ENCODE measurements at regions not wholly inside any gene's neighbourhood (a gene's known extent, or its start where the extent isn't known, plus 50 kb on each side); places are given as distances from the start of the nearest gene placed in this dataset.
A peak's percentile ranks its signal among the peaks of the same experiment; 100 is the strongest.
"Not testable (repeated sequence)": the region's sequence is repeated elsewhere in the genome, so short reads cannot be mapped to it uniquely, and the experiment has no call there.

DNA sequence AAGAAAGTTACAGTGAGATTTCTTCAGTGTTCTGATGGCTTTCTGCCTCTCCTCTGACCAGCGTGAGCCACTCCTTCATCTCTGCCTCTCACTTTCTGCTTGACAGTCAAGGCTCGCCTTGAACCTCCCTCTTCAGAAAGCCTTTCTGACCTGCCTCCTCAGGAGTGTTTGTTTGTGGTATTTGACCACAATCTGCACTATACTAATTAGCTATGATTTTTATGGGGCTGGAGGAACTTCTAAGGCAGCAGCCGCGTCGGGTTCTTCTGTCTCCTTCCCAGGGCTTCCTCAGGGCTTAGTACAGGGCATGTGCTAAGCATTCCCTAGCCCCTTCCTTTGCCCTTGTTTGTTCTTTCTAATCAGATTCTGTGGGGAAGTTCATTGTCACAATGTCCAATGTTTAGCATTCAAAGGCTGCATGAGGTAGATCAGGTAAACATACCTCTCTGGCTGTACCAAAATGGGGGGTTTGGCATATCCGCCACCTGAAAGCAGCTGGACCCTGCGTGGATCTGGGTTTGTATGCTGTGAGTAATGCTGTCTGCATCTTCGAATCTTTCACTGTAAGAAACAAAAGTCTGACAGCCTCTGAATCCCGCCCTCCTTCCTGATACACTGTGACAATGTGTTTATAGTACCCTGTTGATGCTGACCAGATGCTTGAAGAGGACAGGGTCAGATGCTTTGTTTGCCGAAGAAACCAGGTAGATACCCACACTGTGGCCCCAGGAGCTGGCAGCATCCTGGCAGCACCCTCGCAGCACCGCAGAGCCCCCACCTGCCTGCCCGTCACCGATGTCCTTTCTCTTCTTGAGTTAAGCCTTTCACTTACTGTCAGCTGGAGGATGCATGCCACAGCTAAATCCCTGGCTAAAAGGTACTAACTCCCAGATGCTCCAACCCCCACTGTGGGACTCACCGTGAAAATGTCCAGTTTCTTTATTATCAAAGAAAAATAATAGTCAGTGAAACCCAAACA, 260.8 kb upstream of the HDAC4 start:
- peak; percentile 32 for DNase-seq (ENCODE audit: low spot score)

DNA sequence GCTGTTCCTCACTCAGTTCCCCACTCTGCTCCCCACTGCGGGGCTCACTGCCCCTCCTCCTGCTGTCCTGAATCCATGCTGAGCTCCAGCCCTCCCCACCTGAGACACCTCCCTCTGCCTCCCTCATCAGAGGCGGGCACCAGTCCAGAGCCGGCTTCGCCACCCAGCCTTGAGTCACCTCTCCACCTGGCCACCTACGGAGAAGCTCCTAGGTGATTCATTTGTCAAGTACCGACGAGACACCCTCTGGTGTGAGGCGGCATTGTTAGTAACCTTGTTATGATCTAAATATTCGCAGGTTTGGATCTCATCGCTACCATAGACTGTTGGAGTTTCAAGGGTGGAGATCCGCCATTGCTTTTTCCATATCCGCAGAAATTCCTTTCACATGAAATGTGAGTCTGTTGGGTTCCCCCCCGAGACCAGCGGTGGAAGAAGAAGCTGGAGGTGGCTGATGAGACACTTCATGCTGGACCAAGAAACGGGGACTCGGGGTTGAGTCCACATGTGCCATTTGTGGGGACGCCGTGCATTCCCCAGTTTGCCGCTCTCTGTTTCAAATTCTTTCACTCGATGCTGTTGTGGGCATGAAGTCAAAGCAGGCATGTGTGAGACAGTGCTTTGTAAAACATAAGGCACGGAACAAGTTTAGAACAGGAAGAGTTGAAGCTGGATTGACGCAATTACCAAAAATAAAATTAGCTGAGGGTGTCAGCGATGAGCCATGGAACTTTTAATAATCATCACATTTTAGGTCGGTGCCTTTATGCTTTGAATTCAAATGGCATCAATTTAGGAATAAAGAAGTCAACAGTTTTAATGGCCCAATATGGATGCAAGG, 259.8 kb upstream of the HDAC4 start:
- DNase-seq (ENCODE audit: low spot score): peak; percentile 25

DNA sequence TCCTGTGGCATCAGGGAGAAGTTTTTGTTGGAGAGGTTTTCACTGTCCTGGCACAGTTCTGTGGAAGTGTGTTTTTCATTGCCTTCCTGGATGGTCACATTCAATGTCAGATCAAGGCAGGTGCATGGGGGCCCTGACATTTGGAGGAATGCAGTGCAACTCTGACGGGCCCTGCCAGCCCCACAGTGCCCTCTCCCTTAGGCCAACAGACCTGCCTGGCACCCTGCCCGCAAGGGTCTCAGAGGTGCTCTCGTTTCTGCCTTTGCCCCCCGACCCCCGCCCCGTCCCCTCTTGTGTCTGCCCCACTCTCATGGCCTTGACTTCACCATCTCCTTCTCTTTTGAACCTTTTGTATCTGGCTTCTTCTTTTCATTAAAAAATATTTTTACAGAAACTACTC, 257.2 kb upstream of the HDAC4 start:
- peak; percentile 28 for DNase-seq (ENCODE audit: low spot score)

DNA sequence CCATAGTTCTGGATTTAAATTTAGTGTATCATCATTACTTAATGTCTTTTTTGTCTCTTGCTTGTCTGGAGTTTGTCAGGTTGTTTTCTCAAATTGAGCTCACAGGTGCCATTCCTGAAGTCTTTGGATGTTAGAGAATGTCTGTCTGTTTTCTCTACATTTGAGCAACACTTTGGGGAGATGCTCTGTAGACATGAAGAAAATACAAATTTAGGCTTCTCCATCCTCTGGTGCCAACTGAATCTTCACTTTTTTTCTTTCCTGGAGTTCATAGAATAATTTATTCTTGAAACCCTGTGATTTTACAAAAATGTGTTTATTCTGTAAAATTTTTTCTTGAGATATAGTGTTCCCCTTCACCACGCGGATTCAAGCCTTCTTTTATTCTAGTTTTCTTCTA, 256.4 kb upstream of the HDAC4 start:
- no peak for DNase-seq (ENCODE audit: low spot score)

DNA sequence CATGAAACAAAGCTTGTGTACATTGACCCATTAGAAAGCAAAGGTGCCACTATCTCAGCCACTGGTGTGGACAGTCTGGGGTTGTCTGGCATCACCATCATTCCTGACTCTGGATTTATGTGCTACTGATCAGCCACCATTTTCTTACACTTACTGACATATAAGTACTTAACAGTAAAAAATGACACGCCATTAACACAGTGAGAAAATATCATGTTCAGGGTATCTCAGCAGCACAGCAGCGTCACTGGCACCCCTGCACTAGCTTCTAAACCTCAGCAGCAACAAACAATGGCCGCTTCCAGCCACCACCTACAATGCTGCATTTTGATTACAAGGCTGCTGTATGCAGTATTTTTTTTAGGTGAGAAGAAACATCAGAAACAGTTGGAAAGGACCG, 253.4 kb upstream of the HDAC4 start:
- DNase-seq (ENCODE audit: low spot score): no peak

DNA sequence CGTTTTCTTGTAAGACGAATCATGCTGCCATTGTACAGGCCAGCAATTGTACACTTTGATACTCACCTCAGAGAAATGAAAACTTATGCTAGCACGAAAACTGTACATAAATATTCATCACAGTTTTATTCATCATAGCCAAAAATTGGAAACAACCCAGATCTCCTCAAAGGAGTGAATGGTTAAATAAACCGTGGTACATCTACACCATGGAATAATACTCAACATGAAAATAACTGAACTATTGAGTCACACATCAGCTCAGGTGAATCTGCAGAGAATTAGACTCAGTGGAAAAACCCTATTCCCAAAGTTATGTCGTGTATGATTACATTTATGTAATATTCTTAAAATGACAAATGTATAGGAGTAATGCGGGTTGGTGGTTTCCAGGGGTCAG, 251.0 kb upstream of the HDAC4 start:
- no peak for DNase-seq (ENCODE audit: low spot score)

DNA sequence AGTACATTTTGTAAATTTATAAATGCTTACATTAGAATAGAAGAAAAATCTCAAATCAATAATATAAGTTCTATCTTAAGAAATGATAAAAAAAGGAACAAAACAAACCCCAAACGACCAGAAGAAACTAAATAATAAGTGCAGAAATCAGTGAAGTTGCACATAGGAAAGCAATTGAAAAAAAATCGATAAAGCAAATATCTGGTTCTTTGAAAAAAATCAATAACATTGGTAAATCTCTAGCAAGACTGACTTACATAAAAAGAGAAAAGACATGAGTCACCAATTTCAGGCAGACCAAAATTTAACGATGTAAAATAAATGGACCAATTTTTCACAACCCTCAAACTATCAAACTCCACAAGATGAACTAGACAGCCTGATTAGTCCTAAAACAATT, 249.9 kb upstream of the HDAC4 start:
- DNase-seq (ENCODE audit: low spot score): no peak

DNA sequence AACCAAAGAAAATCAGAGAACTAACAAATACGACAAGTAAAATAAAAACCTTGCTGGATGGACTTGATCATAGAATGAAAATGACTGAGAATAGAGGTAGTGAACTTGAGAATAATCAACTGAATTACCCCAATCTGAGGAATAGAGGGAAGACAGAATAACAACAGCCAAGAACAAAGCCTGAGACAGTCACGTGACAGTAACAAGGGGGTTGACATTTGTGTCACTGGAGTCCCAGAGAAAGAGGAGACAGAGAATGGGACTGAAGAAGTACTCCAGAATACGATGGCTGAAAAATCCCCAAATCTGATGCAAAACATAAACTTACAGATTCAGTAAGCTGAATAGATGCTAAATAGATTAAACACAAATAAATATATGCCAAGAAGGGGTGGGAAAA, 248.5 kb upstream of the HDAC4 start:
- no peak for DNase-seq (ENCODE audit: low spot score)

DNA sequence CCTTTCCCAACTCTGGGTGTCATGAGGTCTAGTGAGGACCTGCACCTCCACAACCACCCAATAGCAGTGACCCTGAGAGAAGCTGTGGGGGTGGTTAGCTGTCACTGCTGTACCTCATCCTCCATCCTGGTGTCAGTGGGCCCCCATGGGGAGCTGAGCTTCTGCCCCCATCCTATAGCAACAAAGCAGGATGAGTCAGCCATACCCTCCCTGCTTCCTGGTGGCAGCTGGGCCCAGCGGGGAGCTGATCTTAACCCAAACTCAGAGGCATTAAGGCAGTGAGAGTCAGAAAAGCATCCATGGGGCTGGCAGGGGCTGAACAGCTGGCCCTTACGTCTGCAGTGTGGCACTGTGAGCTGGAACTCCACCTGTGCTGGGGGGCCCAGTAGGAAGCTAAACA, 247.8 kb upstream of the HDAC4 start:
- no peak for DNase-seq (ENCODE audit: low spot score)

DNA sequence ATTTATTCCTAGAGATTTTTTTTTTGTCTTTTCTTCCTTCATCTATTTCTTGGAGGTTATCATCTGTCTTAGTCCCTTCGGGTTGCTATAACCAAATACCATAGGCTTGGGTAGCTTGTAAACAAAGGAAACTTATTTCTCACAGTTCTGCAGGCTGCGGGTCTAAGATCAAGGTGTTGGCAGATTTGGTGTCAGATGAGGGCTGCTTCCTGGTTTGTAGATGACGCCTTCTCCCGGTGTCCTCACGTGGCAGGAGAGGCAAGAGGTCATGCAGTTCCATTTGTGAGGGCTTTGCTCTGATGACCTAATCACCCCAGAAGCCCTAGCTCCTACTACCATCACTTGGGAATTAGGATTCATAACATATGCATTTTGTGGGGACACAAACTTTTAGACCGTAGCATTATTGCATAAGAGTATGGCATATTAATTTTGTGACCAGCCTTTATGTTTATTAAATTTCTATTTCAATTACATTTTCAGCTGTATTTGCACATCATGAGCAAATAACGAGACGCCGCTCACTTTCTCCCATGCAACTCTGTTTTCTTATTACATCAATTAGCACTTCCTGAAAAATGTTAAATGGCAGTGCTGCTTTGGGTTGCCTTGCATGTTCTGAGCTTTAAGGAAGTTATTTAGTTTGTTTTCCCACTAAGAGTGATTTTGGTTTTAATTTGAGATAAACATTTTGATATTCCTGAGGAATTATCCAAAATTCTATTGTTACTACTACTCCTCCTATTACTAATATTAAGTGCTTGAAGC, 246.4 kb upstream of the HDAC4 start:
- no peak for DNase-seq (ENCODE audit: low spot score)

DNA sequence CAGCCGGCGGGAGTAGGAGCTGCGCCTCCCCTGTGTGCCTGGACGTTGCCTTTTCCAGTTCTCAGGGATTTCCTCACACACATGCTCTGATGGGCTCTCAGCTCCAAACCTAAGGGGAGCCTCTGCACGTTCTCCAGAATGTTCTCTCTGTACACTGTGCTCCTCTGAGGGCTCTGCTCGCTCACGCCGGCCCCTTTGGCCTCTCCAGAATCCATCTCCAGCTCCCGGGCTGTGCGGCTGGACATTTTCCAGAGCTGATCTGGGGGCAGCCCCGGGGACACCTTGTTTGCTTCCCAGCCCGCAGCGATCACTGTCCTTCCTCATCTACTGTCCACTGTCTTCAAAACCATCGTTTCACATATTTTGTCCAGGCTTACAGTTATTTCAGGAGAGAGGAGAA, 245.4 kb upstream of the HDAC4 start:
- DNase-seq (ENCODE audit: low spot score): no peak

DNA sequence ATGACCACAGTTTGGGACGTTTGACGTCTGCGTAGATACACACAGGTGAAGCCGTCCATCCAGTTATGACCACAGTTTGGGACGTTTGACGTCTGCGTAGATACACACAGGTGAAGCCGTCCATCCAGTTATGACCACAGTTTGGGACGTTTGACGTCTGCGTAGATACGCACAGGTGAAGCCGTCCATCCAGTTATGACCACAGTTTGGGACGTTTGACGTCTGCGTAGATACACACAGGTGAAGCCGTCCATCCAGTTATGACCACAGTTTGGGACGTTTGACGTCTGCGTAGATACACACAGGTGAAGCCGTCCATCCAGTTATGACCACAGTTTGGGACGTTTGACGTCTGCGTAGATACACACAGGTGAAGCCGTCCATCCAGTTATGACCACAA, 243.8 kb upstream of the HDAC4 start:
- not testable (repeated sequence) for DNase-seq (ENCODE audit: low spot score)

DNA sequence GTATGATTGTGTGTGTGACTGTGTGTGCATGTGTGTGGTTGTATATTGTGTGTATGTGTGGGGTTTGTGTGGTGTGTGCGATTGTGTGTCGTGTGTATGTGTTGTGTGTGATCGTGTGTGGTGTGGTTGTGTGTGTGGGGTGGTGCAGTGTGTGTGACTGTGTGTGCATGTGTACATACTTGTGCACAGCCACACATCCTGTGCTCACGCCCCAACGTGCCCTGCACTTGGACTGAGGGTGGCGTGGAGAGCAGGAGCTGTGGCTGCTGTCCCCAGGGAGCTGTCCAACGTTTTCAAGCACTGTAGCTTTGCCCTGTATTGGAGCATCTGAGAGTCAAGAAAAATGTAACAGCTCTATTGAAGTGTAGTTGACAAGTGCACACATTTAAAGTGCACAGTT, 243.2 kb upstream of the HDAC4 start:
- DNase-seq (ENCODE audit: low spot score): no peak

DNA sequence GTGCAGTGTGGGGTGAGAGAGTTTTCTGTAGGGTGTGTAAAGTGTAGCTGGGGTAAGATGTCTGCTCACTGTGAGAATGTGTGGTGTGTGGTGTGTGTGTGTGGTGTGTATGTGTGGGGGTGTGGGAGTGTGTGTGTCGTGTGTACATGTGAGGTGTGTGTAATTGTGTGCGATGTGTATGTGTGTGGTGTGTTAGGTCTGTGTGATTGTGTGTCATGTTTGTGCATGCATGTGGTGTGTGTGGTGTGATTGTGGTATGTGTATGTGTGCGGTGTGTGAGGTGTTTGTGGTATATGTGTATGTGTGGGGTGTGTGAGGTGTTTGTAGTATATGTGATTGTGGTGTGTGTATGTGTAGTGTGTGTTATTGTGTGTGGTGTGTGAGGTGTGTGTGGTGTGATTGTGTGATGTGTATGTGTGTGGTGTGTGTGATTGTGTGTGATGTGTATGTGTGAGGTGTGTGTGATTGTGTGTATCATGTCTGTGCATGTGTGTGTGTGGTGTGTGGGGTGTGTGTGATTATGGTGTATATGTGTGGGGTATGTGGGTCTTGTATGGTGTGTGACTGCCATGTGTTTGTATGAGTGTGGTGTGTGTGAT, 241.7 kb upstream of the HDAC4 start:
- no peak for DNase-seq (ENCODE audit: low spot score)

DNA sequence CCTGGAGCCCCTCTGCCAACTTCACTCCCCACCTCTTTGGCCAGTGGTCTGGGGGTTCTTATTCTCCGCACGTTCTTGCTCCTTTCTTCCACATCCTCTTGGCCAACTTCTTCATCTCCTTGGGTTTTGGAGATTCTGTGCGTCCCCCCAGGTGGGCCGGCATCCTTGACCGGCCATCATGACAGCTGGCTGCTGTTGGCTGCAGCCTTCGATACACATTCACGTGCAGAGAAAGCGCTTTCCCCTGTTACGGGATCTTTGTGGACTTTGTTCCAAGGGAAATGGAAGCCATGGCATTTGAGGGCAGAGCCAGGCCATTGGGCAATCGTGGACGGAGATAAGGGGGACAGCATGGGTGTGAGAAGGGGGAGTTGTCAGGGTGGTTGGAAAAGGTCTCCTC, 241.1 kb upstream of the HDAC4 start:
- not testable (repeated sequence) for DNase-seq (ENCODE audit: low spot score)

DNA sequence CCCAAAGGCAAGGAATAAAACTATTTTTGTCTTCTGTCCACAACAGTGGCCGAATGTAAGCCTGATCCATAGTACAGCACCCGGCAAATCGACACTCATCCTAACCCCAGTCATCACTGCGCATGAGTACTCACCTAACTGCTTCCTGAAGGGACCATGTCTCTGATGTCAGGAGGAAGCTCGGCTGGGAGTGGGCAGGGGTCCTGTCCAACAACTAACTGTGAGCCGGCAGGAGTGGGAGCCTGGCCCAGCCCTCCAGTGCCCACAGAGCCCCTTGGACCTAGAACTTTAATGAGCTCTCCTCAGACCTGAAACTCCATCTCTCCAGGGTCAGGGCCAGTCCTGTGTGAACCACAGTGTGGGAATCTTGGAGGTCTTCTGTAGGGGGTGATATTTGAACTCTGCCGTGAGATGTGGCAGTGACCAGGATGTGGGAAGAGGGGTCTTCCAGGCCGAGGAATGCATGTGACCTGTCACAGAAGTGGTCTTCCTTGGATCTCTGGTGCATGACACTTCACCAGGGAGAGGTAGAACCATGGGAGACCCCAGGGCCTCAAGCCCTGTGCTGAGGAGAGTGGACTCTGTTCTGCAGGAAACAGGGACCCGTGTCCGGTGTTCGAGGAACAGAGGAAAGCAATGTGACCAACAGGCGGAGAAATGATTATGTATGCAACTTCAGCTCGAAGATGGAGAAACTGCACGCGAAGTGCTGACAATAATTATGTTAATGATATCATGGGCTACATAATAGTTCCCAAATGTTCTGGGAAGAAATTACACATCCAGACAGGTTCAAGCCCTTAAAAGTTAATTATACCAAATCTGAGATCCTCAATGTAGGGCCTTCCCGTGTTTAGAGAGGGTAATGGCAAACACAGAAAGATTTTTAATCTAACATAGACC, 240.1 kb upstream of the HDAC4 start:
- no peak for DNase-seq (ENCODE audit: low spot score)

DNA sequence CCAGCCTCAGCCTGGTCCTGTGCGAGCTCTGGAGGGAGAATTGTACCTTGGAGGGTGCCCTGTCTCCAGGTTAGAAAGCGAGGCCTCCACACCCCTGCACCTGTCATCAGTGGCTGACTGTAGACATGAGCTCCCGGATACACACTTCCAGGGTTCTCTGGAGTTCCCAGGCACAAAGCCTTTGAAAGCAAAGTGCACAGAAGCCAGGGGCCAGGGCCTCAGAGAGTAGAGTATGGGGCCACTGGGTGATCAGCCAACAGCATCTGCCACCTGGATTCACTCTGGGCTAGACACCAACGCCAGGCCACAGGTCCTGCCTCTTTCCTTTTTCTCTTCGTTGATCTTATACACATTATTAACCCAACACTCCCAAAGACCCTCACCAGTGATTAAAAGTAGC, 239.4 kb upstream of the HDAC4 start:
- peak; percentile 24 for DNase-seq (ENCODE audit: low spot score)

DNA sequence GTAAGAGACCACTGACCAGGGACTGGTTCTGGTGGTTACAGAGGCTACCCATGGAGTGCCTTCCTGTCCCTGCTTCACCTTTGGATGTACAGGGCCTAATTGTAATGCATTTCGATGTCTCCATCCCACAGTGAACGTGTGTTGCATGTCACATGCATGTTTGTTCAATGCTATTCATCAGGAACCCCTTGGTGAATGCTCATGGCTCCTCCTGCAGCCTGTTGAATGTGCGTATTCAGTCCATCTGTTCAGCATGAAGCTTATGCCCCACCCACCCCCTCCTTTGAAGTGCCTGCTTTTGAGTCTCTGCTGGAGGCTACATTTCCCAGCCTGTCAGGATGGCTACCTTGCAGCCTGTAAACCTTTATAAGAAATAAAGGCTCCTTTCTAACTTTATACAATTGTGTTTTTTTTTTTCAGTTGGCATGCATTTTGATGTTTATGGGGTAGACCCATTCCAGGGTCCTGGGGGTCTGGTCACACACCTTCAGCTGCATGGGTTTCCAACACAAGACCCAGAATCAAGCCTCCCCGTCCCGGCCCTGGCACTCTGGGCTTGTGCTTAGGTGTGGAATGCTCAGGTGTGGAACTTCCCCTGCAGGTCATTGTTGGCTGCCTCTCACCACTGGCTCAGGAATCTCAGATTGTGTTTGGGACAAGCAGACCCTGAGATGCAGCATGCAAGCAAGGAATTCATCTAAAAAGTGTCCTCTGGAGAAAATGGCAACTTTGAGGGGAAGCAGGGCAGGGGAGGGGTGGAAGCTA, 238.8 kb upstream of the HDAC4 start:
- DNase-seq (ENCODE audit: low spot score): peak; percentile 23

DNA sequence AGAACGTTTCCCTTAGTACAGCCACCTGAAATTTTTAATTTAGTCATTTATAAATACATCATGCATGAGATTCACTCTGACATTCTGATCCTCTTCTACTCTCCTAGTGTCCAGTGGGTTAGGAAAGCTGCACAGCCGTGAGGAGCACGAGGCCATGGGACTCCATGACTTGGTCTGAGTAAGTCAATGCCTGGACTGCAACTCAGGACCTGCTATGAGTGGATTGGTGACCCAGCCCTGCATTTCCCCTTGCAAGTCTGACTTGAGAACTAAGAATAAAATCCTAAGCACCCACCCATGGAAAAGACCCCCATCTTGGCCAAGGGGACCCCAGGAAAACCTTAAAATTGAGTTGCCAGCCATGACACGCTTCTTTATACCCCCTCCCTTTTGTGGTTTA, 237.6 kb upstream of the HDAC4 start:
- DNase-seq (ENCODE audit: low spot score): peak; percentile 9

DNA sequence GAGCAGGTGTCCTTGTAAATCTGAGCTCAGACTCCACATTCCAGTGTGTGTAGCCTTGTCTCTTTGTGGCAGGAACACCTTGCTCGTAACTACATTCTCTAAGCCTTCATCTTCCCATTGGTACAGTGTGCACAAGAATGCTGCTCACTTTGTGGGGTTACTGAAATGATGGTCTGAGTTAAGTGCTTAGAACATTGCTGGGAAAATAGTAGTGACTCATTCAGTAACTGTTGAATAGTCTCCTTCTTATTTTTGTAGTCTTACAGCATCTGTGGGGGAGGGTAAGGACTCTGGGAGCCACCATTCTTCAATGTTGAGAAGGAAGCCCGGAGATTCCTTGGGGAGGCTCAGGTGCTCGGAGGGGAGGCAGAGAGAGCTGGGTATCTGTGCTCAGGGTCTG, 236.0 kb upstream of the HDAC4 start:
- DNase-seq (ENCODE audit: low spot score): no peak

All from ureter (tissue), 1 donor.